Astrocyte (in vitro differentiated cells and primary cell): ENCODE measurements at regions not wholly inside any gene's neighbourhood (a gene's known extent, or its start where the extent isn't known, plus 50 kb on each side); places are given as distances from the start of the nearest gene placed in this dataset.

Source experiments
- DNase-seq: peaks from one replicate; pipeline ENCODE4 v3.0.0-alpha.2; 2010; ENCODE audit warnings: low read depth
- FAIRE-seq: peaks from 2 replicates; lab custom pipeline; 2011; peaks lifted over from hg19 to GRCh38; lab: Jason Lieb, UNC
- H2AFZ ChIP-seq: 2 replicates; pipeline ENCODE4 v1.6.0; 2012; ENCODE audit warnings: low read depth, low read length, inconsistent platforms
- H3K27ac ChIP-seq: 2 replicates; pipeline ENCODE4 v1.5.1; 2011; ENCODE audit warnings: low read depth, low read length, inconsistent platforms
- H3K27me3 ChIP-seq: 2 replicates; pipeline ENCODE4 v1.6.0; 2011; ENCODE audit warnings: low read length, inconsistent platforms; ENCODE audit not compliant: insufficient read depth
- H3K36me3 ChIP-seq: 2 replicates; pipeline ENCODE4 v1.5.1; 2011; ENCODE audit warnings: low read length, inconsistent platforms; ENCODE audit not compliant: insufficient read depth
- H3K4me1 ChIP-seq: 2 replicates; pipeline ENCODE4 v1.5.1; 2011; ENCODE audit warnings: low read length, inconsistent platforms; ENCODE audit not compliant: insufficient read depth
- H3K4me2 ChIP-seq: 2 replicates; pipeline ENCODE4 v1.6.0; 2012; ENCODE audit warnings: low read length, inconsistent platforms
- H3K4me3 ChIP-seq: 2 replicates; pipeline ENCODE4 v1.5.1; 2011; ENCODE audit warnings: low read depth, mild to moderate bottlenecking, low read length, inconsistent platforms; ENCODE audit not compliant: insufficient read depth
- H3K79me2 ChIP-seq: 2 replicates; pipeline ENCODE4 v1.6.0; 2012; ENCODE audit warnings: mild to moderate bottlenecking, low read length, inconsistent platforms; ENCODE audit not compliant: insufficient read depth
- H3K9ac ChIP-seq: 2 replicates; pipeline ENCODE4 v1.6.0; 2012; ENCODE audit warnings: mild to moderate bottlenecking, low read length, inconsistent platforms
- H3K9me3 ChIP-seq: 2 replicates; pipeline ENCODE4 v1.5.1; 2012; ENCODE audit warnings: low read depth, mild to moderate bottlenecking, low read length, inconsistent platforms; ENCODE audit not compliant: insufficient read depth
- H4K20me1 ChIP-seq: 2 replicates; pipeline ENCODE4 v1.6.0; 2012; ENCODE audit warnings: low read length, inconsistent platforms; ENCODE audit not compliant: insufficient read depth
- H3K27ac Mint-ChIP-seq: one replicate; pipeline ENCODE4 v1.8.0; 2021; ENCODE audit warnings: mild to moderate bottlenecking, mixed read lengths; ENCODE audit not compliant: unreplicated experiment
- H3K27me3 Mint-ChIP-seq: one replicate; pipeline ENCODE4 v1.8.0; 2021; ENCODE audit warnings: low read depth, mixed read lengths; ENCODE audit not compliant: unreplicated experiment
- H3K36me3 Mint-ChIP-seq: one replicate; pipeline ENCODE4 v1.8.0; 2021; ENCODE audit warnings: low read depth, mixed read lengths; ENCODE audit not compliant: unreplicated experiment
- H3K4me1 Mint-ChIP-seq: one replicate; pipeline ENCODE4 v1.8.0; 2021; ENCODE audit warnings: low read depth, mixed read lengths; ENCODE audit not compliant: unreplicated experiment
- H3K4me3 Mint-ChIP-seq: one replicate; pipeline ENCODE4 v1.8.0; 2021; ENCODE audit warnings: mild to moderate bottlenecking, moderate library complexity, mixed read lengths; ENCODE audit not compliant: unreplicated experiment
- H3K9me3 Mint-ChIP-seq: one replicate; pipeline ENCODE4 v1.8.0; 2021; ENCODE audit warnings: mild to moderate bottlenecking, mixed read lengths; ENCODE audit not compliant: unreplicated experiment
- CTCF ChIP-seq: IDR thresholded peaks from 2 replicates; pipeline ENCODE4 v1.5.1; 2011; ENCODE audit warnings: low read depth, mild to moderate bottlenecking, inconsistent platforms, low read length, moderate library complexity; ENCODE audit not compliant: insufficient read depth
- EZH2 ChIP-seq: IDR thresholded peaks from 2 replicates; pipeline ENCODE4 v1.6.1; 2012; ENCODE audit warnings: mild to moderate bottlenecking, low read length, inconsistent platforms; ENCODE audit not compliant: insufficient read depth

GRCh38 chr12:127516467-127516866 is 750.5 kb upstream of the TMEM132C start:
- H3K9ac ChIP-seq: no peak overlapping the region
- H3K4me1 Mint-ChIP-seq: no peaks in the 10 kb centered on the region
- peak overlapping the region; percentile 52 for H3K4me2 ChIP-seq
- no peaks in the 10 kb centered on the region for H3K36me3 Mint-ChIP-seq
- no peaks in the 10 kb centered on the region for H3K36me3 ChIP-seq
- TF ChIP-seq EZH2 (no peak), CTCF (no peak)
- H3K9me3 ChIP-seq: no peaks in the 10 kb centered on the region
- peak; percentile 9 for FAIRE-seq
- H4K20me1 ChIP-seq: no peaks in the 10 kb centered on the region
- H3K9me3 Mint-ChIP-seq: peaks cover 4% of the 10 kb centered on the region
- H3K27me3 ChIP-seq: no peaks in the 10 kb centered on the region
- H3K79me2 ChIP-seq: no peaks in the 10 kb centered on the region
- no peaks in the 10 kb centered on the region for H3K27me3 Mint-ChIP-seq
- peak; percentile 53 for DNase-seq
- H3K4me1 ChIP-seq: peaks cover 11% of the 10 kb centered on the region
- H3K4me3 Mint-ChIP-seq: no peak overlapping the region
- H3K27ac Mint-ChIP-seq: no peak overlapping the region
- no peak overlapping the region for H3K4me3 ChIP-seq
- no peak overlapping the region for H2AFZ ChIP-seq
- peak overlapping the region; percentile 53 for H3K27ac ChIP-seq

- H3K9me3 ChIP-seq: no peaks in the 10 kb centered on the region
- H4K20me1 ChIP-seq: no peaks in the 10 kb centered on the region
- peaks cover 3% of the 10 kb centered on the region for H3K9me3 Mint-ChIP-seq
- DNase-seq (no peak), FAIRE-seq (no peak)
- H2AFZ ChIP-seq: no peak overlapping the region
- H3K27me3 ChIP-seq: no peaks in the 10 kb centered on the region
- H3K4me3 ChIP-seq: no peak overlapping the region
- no peaks in the 10 kb centered on the region for H3K4me1 Mint-ChIP-seq
- no peaks in the 10 kb centered on the region for H3K27me3 Mint-ChIP-seq
- TF ChIP-seq CTCF (no peak), EZH2 (no peak)
- no peak overlapping the region for H3K4me2 ChIP-seq
- H3K27ac Mint-ChIP-seq: no peak overlapping the region
- no peak overlapping the region for H3K9ac ChIP-seq
- no peaks in the 10 kb centered on the region for H3K36me3 ChIP-seq
- H3K79me2 ChIP-seq: no peaks in the 10 kb centered on the region
- no peak overlapping the region for H3K4me3 Mint-ChIP-seq
- H3K4me1 ChIP-seq: peaks cover 11% of the 10 kb centered on the region
- no peak overlapping the region for H3K27ac ChIP-seq
- no peaks in the 10 kb centered on the region for H3K36me3 Mint-ChIP-seq
These were observed 747.2 kb upstream of the TMEM132C start for GRCh38 chr12:127519779-127520178.

GRCh38 chr12:127526925-127527324 is 740.0 kb upstream of the TMEM132C start:
- Histone ChIP-seq H3K4me1 (no peaks in the 10 kb centered on the region), H2AFZ (no peak overlapping the region), H3K4me2 (no peak overlapping the region), H3K27me3 (no peaks in the 10 kb centered on the region), H3K36me3 (no peaks in the 10 kb centered on the region), H3K79me2 (no peaks in the 10 kb centered on the region), H3K27ac (no peak overlapping the region), H3K9me3 (no peaks in the 10 kb centered on the region), H3K4me3 (no peak overlapping the region), H4K20me1 (no peaks in the 10 kb centered on the region), H3K9ac (no peak overlapping the region)
- Mint-ChIP-seq H3K27ac (no peak overlapping the region), H3K9me3 (peaks cover 3% of the 10 kb centered on the region), H3K4me3 (no peak overlapping the region), H3K27me3 (no peaks in the 10 kb centered on the region), H3K4me1 (no peaks in the 10 kb centered on the region), H3K36me3 (no peaks in the 10 kb centered on the region)
- FAIRE-seq (no peak), DNase-seq (no peak)
- TF ChIP-seq CTCF (no peak), EZH2 (no peak)
